Nephron (organoid): ENCODE measurements at regions not wholly inside any gene's neighbourhood (a gene's known extent, or its start where the extent isn't known, plus 50 kb on each side); places are given as distances from the start of the nearest gene placed in this dataset.

Source experiments
- H3K27ac Mint-ChIP-seq, 3 experiments: 2 replicates each; pipeline ENCODE4 v1.8.0; 2020; ENCODE audit warnings: mixed read lengths in 3 of 3, mild to moderate bottlenecking in 2 of 3, moderate library complexity in 1 of 3
- H3K27me3 Mint-ChIP-seq: 2 replicates; pipeline ENCODE4 v1.8.0; 2021; ENCODE audit warnings: low read depth, mild to moderate bottlenecking, moderate library complexity, mixed read lengths
- H3K36me3 Mint-ChIP-seq: 2 replicates; pipeline ENCODE4 v1.8.0; 2020; ENCODE audit warnings: low read depth, mixed read lengths
- H3K4me1 Mint-ChIP-seq: 2 replicates; pipeline ENCODE4 v1.8.0; 2020; ENCODE audit warnings: mixed read lengths
- H3K4me3 Mint-ChIP-seq, 3 experiments: 2 replicates each; pipeline ENCODE4 v1.8.0; 2020; ENCODE audit warnings: mild to moderate bottlenecking in 3 of 3, mixed read lengths in 3 of 3, moderate library complexity in 2 of 3
- H3K9me3 Mint-ChIP-seq: 2 replicates; pipeline ENCODE4 v1.8.0; 2020; ENCODE audit warnings: mixed read lengths
- TF ChIP-seq, protein P1 (sequence below), 3 experiments: fragments of 200-600 bp; sonication (generic); IDR thresholded peaks; one replicate each; pipeline ENCODE4 v1.5.0; 2021; ENCODE audit warnings: antibody characterized with exemption in 3 of 3; ENCODE audit not compliant: unreplicated experiment in 3 of 3

DNA sequence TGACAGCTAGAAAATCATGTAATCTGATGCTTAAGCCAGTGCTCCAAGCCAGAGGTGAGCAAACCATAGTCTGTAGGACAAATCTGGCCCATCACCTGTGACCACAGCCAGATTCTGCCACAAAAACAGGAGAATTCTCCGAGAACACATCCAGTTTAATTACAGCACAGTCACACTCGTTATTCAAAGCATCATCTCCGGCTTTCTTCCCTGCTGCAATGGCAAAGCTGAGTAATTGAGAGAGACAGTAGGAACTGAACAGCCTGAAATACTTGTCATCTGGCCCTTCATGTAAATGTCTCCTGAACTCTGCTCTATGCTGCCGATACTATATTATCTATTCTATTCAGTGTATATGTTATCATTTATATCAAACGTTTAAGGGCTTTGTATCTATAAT is 121.4 kb upstream of the FOXF1 start:
- Mint-ChIP-seq H3K4me1 (peaks cover 5% of the 10 kb centered on the region), H3K27me3 (peaks cover 48% of the 10 kb centered on the region), H3K27ac (no peak overlapping the region), H3K9me3 (peaks cover 2% of the 10 kb centered on the region), H3K4me3 (no peak overlapping the region), H3K36me3 (no peaks in the 10 kb centered on the region)
- TF ChIP-seq, protein P1, sequence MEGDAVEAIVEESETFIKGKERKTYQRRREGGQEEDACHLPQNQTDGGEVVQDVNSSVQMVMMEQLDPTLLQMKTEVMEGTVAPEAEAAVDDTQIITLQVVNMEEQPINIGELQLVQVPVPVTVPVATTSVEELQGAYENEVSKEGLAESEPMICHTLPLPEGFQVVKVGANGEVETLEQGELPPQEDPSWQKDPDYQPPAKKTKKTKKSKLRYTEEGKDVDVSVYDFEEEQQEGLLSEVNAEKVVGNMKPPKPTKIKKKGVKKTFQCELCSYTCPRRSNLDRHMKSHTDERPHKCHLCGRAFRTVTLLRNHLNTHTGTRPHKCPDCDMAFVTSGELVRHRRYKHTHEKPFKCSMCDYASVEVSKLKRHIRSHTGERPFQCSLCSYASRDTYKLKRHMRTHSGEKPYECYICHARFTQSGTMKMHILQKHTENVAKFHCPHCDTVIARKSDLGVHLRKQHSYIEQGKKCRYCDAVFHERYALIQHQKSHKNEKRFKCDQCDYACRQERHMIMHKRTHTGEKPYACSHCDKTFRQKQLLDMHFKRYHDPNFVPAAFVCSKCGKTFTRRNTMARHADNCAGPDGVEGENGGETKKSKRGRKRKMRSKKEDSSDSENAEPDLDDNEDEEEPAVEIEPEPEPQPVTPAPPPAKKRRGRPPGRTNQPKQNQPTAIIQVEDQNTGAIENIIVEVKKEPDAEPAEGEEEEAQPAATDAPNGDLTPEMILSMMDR (IDR thresholded peaks at IDR 0.05; ENCODE audit: unreplicated experiment in 3 of 3): no peak

DNA sequence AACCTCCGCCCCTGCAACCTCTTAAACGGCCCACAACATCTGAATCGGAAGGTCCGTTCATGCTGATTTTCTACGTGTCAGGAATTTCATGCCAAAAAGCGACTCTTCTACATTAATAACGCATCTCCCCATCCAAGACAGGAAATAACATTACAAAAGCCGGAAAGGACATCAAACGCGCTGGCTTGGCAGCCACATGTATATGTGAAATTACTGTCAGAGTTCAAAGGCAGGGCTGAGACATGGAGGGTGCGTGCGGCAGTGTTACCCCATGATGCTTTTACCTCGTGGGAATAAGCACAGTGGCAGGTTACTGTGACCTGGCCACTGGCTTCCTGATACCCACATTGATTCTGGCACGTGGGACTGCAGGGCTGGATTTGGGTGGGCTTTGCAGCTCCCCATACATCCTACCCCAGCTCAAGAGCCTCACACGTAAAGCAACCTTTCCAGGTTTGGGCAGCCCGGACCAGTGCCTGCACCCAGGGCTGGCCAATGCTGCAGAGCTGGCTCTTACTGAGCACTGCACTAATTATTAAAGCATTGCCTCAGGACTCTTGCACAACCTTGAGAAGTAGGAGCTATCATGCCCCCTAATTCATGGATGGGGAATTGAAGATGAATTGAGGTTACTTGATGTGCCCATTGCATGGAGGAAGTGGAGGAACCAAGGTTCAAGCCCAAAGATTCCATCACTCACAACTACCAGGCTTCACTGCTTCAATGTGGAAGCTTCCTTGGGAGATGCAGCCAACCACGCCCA is 120.6 kb upstream of the FOXF1 start:
- TF ChIP-seq, protein P1 (IDR thresholded peaks at IDR 0.05; ENCODE audit: unreplicated experiment in 3 of 3): no peak

GRCh38 chr16:86390335-86390734 is 120.0 kb upstream of the FOXF1 start:
- Mint-ChIP-seq H3K4me1 (peaks cover 8% of the 10 kb centered on the region), H3K9me3 (peaks cover 2% of the 10 kb centered on the region), H3K4me3 (no peak overlapping the region), H3K27me3 (peaks cover 42% of the 10 kb centered on the region), H3K27ac (no peak overlapping the region), H3K36me3 (no peaks in the 10 kb centered on the region)
- TF ChIP-seq, protein P1 (IDR thresholded peaks at IDR 0.05; ENCODE audit: unreplicated experiment in 3 of 3): no peak

More for the DNA sequence above, 120.6 kb upstream of the FOXF1 start:
- H3K4me1 Mint-ChIP-seq: peaks cover 5% of the 10 kb centered on the region
- no peaks in the 10 kb centered on the region for H3K36me3 Mint-ChIP-seq
- H3K9me3 Mint-ChIP-seq: peaks cover 2% of the 10 kb centered on the region
- H3K4me3 Mint-ChIP-seq: no peak overlapping the region
- H3K27me3 Mint-ChIP-seq: peaks cover 42% of the 10 kb centered on the region
- H3K27ac Mint-ChIP-seq: no peak overlapping the region

DNA sequence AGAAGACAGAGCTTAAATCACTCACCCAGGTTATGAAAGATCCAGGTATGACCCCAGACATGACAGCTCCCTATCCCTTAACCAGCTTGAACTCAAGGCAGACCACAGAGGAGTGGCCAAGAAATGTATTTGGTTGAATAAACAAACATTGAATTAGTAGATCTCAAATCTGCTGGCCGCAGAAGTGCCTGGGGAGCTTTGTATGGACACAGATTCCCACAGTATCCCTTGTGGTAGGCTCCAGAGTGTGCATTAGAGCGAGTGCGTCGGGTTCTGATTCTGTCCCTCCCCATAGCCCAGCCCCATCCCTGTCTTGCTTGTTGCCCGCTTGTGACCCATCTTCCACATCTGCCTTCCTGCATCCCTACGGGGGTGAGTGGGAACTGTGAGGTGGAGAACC is 118.8 kb upstream of the FOXF1 start:
- H3K4me3 Mint-ChIP-seq: no peak overlapping the region
- H3K9me3 Mint-ChIP-seq: peaks cover 2% of the 10 kb centered on the region
- peaks cover 18% of the 10 kb centered on the region for H3K4me1 Mint-ChIP-seq
- H3K27me3 Mint-ChIP-seq: peaks cover 36% of the 10 kb centered on the region
- H3K27ac Mint-ChIP-seq: no peak overlapping the region
- TF ChIP-seq, protein P1 (IDR thresholded peaks at IDR 0.05; ENCODE audit: unreplicated experiment in 3 of 3): no peak
- H3K36me3 Mint-ChIP-seq: no peaks in the 10 kb centered on the region

DNA sequence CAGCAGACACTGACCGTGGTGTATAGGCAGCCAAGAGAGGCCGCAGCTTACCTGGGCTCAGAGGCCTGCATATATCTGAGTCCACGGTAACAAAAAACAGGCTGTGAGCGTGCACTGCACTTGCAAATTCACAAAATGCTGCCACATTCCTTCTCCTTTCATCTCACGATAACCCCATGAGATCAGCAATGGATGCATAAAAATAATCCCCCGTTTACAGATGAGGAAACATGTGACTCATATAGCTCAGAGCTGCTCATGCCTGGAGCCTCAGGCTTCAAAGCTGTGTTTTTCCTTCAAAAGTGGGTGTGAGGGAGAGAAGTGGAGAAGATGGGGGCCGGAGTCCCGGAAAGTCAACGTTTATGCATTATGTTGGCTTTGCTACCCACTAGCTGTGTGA is 118.3 kb upstream of the FOXF1 start:
- Mint-ChIP-seq H3K4me3 (no peak overlapping the region), H3K27me3 (peaks cover 37% of the 10 kb centered on the region), H3K36me3 (no peaks in the 10 kb centered on the region), H3K27ac (no peak overlapping the region), H3K9me3 (peaks cover 2% of the 10 kb centered on the region), H3K4me1 (peaks cover 23% of the 10 kb centered on the region)
- TF ChIP-seq, protein P1 (IDR thresholded peaks at IDR 0.05; ENCODE audit: unreplicated experiment in 3 of 3): no peak
